ENCODE measurements at regions not wholly inside any gene's neighbourhood (a gene's known extent, or its start where the extent isn't known, plus 50 kb on each side); places are given as distances from the start of the nearest gene placed in this dataset.

DNA sequence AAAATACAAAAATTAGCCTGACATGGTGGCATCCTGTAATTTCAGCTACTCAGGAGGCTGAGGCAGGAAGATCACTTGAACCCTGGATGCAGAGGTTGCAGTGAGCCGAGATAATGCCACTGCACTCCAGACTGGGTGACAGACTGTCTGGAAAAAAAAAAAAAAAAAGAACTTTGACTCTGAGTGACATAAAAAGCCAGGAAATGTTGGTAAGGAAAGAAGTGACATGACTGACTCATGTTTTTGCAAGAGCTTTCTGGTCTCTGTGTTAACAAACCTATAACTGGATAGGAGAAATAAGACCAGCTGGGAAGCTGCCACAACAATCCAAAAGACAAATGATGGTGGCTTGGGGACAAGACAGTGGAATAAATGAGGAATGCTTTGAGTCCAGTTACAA, 272.1 kb downstream of the HINT1 start:
- TF ChIP-seq, protein P1, sequence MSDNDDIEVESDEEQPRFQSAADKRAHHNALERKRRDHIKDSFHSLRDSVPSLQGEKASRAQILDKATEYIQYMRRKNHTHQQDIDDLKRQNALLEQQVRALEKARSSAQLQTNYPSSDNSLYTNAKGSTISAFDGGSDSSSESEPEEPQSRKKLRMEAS (CRISPR knock-in tag; IDR thresholded peaks at IDR 0.05): no peak
- TF ChIP-seq SIN3A (IDR thresholded peaks at IDR 0.05; ENCODE audit: borderline replicate concordance in 2 of 2, control insufficient read depth in 1 of 2, low read depth in 2 of 2, low read length in 2 of 2): no peak
- no peak for TF ChIP-seq CBX5 (IDR thresholded peaks at IDR 0.05; ENCODE audit: borderline replicate concordance, low read depth)
- TF ChIP-seq, protein P2, sequence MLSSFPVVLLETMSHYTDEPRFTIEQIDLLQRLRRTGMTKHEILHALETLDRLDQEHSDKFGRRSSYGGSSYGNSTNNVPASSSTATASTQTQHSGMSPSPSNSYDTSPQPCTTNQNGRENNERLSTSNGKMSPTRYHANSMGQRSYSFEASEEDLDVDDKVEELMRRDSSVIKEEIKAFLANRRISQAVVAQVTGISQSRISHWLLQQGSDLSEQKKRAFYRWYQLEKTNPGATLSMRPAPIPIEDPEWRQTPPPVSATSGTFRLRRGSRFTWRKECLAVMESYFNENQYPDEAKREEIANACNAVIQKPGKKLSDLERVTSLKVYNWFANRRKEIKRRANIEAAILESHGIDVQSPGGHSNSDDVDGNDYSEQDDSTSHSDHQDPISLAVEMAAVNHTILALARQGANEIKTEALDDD (IDR thresholded peaks at IDR 0.05): no peak
- TF ChIP-seq ETV6 (IDR thresholded peaks at IDR 0.05; ENCODE audit: borderline replicate concordance in 1 of 2, low read depth in 2 of 2, low read length in 1 of 2): no peak
- no peak for TF ChIP-seq ETV6 (CRISPR knock-in tag; IDR thresholded peaks at IDR 0.05; ENCODE audit: borderline replicate concordance)
- TF ChIP-seq ARID2 (IDR thresholded peaks at IDR 0.05): no peak
- TF ChIP-seq SP2 (IDR thresholded peaks at IDR 0.05; ENCODE audit: extremely low read depth, low read depth, low read length, poor library complexity, severe bottlenecking): no peak
- TF ChIP-seq MXI1 (IDR thresholded peaks at IDR 0.05; ENCODE audit: low read depth, low read length): no peak
- no peak for TF ChIP-seq NFYB (IDR thresholded peaks at IDR 0.05; ENCODE audit: extremely low read depth, insufficient read length)
- TF ChIP-seq, protein P3, sequence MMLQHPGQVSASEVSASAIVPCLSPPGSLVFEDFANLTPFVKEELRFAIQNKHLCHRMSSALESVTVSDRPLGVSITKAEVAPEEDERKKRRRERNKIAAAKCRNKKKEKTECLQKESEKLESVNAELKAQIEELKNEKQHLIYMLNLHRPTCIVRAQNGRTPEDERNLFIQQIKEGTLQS (IDR thresholded peaks at IDR 0.05): no peak
- TF ChIP-seq, protein P3 (CRISPR knock-in tag; conservative IDR thresholded peaks at IDR 0.05): no peak
- TF ChIP-seq RBBP5 (IDR thresholded peaks at IDR 0.05; ENCODE audit: borderline replicate concordance, insufficient read depth, low read length, poor library complexity, severe bottlenecking): no peak
- TF ChIP-seq ZZZ3 (IDR thresholded peaks at IDR 0.05): no peak
- TF ChIP-seq, protein P4, sequence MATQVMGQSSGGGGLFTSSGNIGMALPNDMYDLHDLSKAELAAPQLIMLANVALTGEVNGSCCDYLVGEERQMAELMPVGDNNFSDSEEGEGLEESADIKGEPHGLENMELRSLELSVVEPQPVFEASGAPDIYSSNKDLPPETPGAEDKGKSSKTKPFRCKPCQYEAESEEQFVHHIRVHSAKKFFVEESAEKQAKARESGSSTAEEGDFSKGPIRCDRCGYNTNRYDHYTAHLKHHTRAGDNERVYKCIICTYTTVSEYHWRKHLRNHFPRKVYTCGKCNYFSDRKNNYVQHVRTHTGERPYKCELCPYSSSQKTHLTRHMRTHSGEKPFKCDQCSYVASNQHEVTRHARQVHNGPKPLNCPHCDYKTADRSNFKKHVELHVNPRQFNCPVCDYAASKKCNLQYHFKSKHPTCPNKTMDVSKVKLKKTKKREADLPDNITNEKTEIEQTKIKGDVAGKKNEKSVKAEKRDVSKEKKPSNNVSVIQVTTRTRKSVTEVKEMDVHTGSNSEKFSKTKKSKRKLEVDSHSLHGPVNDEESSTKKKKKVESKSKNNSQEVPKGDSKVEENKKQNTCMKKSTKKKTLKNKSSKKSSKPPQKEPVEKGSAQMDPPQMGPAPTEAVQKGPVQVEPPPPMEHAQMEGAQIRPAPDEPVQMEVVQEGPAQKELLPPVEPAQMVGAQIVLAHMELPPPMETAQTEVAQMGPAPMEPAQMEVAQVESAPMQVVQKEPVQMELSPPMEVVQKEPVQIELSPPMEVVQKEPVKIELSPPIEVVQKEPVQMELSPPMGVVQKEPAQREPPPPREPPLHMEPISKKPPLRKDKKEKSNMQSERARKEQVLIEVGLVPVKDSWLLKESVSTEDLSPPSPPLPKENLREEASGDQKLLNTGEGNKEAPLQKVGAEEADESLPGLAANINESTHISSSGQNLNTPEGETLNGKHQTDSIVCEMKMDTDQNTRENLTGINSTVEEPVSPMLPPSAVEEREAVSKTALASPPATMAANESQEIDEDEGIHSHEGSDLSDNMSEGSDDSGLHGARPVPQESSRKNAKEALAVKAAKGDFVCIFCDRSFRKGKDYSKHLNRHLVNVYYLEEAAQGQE (IDR thresholded peaks at IDR 0.05; ENCODE audit: borderline replicate concordance): no peak
- TF ChIP-seq, protein P4 (CRISPR knock-in tag; IDR thresholded peaks at IDR 0.05; ENCODE audit: low read depth): no peak
